Tibial nerve (tissue), 3 donors: ENCODE measurements at regions not wholly inside any gene's neighbourhood (a gene's known extent, or its start where the extent isn't known, plus 50 kb on each side); places are given as distances from the start of the nearest gene placed in this dataset.

Experiments used
- CTCF ChIP-seq, 5 experiments: fragments of 200-600 bp in 3 of 5; fragments of 450-650 bp in 2 of 5; sonication (generic) in 3 of 5; IDR thresholded peaks; one replicate each; pipeline ENCODE4 v1.5.1; 2016 to 2019; ENCODE audit warnings: antibody characterized with exemption in 5 of 5, mild to moderate bottlenecking in 3 of 5, moderate library complexity in 2 of 5
- POLR2A ChIP-seq, 2 donors: fragments of 450-650 bp; IDR thresholded peaks; one replicate each; pipeline ENCODE4 v1.6.1; 2017; ENCODE audit warnings: antibody characterized with exemption in 2 of 2, mild to moderate bottlenecking in 2 of 2, moderate library complexity in 2 of 2

DNA sequence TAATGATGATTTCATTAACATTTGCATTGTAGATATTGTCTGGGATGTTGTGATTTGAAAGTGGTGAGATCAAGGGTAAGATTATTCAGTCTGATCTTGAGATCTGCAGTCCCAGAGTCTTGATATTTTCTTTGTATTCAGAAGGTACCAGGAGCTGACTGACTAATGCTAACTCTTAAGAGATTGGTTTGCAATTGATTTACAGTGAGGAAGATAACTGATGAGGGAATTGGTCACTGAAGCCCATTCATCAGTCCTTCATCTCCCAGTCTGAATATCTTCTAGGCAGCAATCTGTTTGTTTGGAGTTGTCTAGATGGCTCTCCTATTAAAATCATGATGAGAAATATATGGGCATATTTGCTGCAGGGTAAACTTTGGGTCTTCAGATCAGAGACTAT is 473.7 kb downstream of the ARL4A start:
- TF ChIP-seq POLR2A (IDR thresholded peaks at IDR 0.05) (no peak), CTCF (IDR thresholded peaks at IDR 0.05) (no peak)
